ENCODE measurements at regions not wholly inside any gene's neighbourhood (a gene's known extent, or its start where the extent isn't known, plus 50 kb on each side); places are given as distances from the start of the nearest gene placed in this dataset.

DNA sequence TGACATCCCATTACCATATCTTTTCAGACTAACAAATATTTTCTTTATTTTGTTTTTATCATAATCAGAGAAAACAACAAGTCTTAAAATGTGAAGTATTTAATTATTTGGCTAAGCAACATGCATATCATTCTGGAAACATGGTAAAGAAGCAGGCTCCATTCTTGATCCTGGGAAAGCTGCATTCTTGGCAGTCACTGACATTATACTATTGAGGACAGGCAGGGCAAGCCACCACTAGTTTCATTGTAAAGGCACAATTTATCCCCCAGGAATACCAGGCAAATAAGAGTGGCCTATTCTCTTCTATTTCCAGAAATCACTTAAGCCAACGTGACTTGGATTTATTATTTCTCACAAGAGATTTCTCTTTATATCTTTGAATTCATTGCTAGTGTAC lies 153.8 kb upstream of the AKR1E2 start:
- TF ChIP-seq, protein P1, sequence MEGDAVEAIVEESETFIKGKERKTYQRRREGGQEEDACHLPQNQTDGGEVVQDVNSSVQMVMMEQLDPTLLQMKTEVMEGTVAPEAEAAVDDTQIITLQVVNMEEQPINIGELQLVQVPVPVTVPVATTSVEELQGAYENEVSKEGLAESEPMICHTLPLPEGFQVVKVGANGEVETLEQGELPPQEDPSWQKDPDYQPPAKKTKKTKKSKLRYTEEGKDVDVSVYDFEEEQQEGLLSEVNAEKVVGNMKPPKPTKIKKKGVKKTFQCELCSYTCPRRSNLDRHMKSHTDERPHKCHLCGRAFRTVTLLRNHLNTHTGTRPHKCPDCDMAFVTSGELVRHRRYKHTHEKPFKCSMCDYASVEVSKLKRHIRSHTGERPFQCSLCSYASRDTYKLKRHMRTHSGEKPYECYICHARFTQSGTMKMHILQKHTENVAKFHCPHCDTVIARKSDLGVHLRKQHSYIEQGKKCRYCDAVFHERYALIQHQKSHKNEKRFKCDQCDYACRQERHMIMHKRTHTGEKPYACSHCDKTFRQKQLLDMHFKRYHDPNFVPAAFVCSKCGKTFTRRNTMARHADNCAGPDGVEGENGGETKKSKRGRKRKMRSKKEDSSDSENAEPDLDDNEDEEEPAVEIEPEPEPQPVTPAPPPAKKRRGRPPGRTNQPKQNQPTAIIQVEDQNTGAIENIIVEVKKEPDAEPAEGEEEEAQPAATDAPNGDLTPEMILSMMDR (IDR thresholded peaks at IDR 0.05; ENCODE audit: low read depth, low read length, missing input control), result no peak
- TF ChIP-seq RAD21 (IDR thresholded peaks at IDR 0.05), result no peak

Data from liver (tissue), 3 donors.